Epithelial cell of esophagus (primary cell): ENCODE measurements at regions not wholly inside any gene's neighbourhood (a gene's known extent, or its start where the extent isn't known, plus 50 kb on each side); places are given as distances from the start of the nearest gene placed in this dataset.
"Not testable (repeated sequence)": the region's sequence is repeated elsewhere in the genome, so short reads cannot be mapped to it uniquely, and the experiment has no call there.

ENCODE experiments used
- DNase-seq: peaks from one replicate; pipeline ENCODE4 v3.0.0; 2010; ENCODE audit warnings: low read depth
- H3K4me3 ChIP-seq: 2 replicates; pipeline ENCODE4 v1.5.1; 2011; ENCODE audit warnings: mild to moderate bottlenecking, low read length, control low read depth
- CTCF ChIP-seq: IDR thresholded peaks from 2 replicates; pipeline ENCODE4 v1.5.1; 2011; ENCODE audit warnings: low read depth, mild to moderate bottlenecking, low read length, control low read depth, inconsistent platforms; ENCODE audit not compliant: insufficient read depth; ENCODE audit errors: missing control alignments

DNA sequence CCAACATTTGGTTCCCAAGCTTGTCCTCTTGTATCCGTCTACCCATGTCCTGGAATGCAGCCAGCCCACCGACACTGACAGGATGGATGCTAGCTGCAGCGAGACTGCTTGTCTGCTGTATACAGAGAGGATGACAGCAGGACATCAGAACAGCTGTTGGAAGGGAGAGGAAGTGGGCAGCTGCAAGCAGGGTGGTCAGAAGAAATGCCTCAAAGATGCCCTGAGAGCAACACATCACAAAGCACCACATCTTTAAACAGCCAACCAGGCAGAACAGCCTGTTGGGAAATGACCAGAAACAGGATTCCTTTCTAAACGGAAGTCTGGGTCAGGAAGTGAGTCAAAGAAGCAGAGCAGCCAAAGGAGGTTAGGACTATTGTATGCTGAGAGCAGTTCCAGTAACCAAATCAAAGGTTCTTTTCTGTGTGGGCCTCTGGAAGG lies 219.1 kb downstream of the NDUFS4 start:
- peak; percentile 56 for DNase-seq
- no peak for TF ChIP-seq CTCF

GRCh38 chr5:53782620-53783019 lies 222.2 kb downstream of the NDUFS4 start:
- TF ChIP-seq CTCF: no peak
- peak; percentile 62 for DNase-seq
- no peak overlapping the region for H3K4me3 ChIP-seq

More for the DNA sequence above, 219.1 kb downstream of the NDUFS4 start:
- no peak overlapping the region for H3K4me3 ChIP-seq

GRCh38 chr5:53783624-53784228 lies 223.3 kb downstream of the NDUFS4 start:
- no peak for DNase-seq
- no peak for TF ChIP-seq CTCF
- no peak overlapping the region for H3K4me3 ChIP-seq

DNA sequence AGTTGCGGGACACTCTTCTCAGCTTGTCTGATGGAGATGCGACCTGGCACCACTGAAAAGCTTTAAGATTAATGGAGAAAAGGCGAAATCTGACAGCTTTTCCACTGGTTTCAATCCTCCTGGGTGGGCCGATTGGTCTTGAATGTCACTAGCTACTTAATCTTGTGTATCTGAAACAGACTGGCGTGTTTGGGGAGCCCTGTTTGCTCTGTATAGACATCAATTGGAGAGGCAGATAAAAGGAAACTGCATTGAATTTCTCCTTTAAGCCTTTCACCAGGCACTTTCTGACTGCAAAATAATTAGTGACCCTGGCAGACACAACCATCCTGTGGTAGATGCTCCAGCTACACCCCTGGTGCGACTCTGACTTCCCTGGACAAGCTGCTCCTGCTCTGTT lies 224.2 kb downstream of the NDUFS4 start:
- no peak for TF ChIP-seq CTCF
- no peak overlapping the region for H3K4me3 ChIP-seq
- no peak for DNase-seq

- H3K4me3 ChIP-seq: no peak overlapping the region
- TF ChIP-seq CTCF: no peak
- no peak for DNase-seq
Measured at GRCh38 chr5:53785924-53786323, 225.5 kb downstream of the NDUFS4 start.

DNA sequence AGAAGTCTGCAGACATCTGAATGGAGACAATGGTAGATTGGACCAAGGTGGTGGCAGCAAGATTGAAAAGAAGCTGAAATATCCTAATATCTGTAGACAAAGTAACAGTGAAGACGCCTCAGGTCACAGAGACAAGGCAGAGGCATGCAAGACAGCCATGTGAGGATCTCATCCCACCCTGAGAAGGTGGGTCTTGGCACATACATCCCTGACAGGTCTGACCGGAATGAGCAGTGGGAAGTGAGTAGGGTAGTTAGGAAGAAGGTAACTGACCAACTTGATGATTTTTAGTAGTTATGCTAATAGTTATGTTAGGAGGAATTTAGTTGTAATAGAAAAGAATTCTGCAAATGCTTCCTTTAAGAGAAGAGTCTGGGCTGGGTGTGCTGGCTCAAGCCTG lies 229.6 kb downstream of the NDUFS4 start:
- no peak overlapping the region for H3K4me3 ChIP-seq
- DNase-seq: no peak
- no peak for TF ChIP-seq CTCF

- no peak overlapping the region for H3K4me3 ChIP-seq
- no peak for DNase-seq
- no peak for TF ChIP-seq CTCF
Measured at GRCh38 chr5:53792338-53792737, 231.9 kb downstream of the NDUFS4 start.

- not testable (repeated sequence) for H3K4me3 ChIP-seq, DNase-seq
Measured at GRCh38 chr5:53799644-53800043, 239.2 kb downstream of the NDUFS4 start.

DNA sequence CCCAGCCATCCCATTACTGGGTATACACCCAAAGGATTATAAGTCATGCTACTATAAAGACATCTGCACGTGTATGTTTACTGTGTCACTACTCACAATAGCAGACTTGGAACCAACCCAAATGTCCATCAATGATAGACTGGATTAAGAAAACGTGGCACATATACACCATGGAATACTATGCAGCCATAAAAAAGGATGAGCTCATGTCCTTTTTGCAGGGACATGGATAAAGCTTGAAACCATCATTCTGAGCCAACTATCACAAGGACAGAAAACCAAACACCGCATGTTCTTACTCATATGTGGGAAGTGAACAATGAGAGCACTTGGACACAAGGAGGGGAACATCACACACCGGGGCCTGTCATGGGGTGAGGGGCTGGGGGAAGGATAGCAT lies 248.0 kb downstream of the NDUFS4 start:
- not testable (repeated sequence) for H3K4me3 ChIP-seq, DNase-seq
